ENCODE measurements at regions not wholly inside any gene's neighbourhood (a gene's known extent, or its start where the extent isn't known, plus 50 kb on each side); places are given as distances from the start of the nearest gene placed in this dataset.

DNA sequence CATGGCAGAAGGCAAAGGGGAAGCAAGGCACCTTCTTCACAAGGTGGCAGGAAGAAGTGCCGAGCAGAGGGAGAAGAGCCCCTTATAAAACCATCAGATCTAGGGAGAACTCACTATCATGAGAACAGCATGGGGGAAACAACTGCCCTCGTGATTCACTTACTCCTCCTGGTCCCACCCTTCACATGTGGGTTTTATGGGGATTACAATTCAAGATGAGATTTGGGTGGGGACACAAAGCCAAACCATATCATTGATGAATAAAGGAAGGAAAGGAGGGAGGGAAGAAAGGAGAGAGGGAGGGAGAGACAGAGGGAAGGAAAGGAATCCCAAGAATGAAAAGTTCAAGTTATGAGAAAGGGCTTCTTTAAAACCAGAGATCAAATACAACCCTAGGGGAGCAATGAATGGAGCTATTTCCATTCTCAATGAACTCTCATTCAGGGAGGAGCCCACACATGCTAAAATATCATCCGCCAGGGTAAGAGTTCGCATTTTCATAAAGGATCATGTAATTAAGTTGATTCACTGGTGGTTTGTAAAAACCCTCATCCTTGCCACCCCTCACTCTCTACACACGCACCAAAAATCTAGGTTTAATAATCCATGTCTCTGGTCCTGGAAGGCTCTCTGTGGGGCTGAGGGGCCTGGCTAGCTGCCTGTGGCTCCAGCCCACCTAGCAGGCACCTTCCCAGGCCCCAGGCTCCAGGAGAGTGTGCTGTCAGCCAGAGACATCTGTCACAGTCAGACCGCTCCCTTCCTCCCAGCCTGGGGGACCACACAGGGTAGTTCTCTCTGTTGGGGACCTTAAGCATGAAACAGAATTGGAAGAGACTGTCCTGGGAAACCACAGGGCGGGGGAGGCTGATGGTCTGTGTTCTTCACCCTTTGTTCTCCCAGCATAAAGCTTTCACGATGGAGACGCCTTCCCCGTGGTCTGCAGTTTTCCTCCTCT is 94.0 kb downstream of the CCDC185 start:
- Histone ChIP-seq H3K27ac (ENCODE audit: low read depth, low read length) (no peak overlapping the region), H3K79me2 (ENCODE audit: control insufficient read depth, insufficient read depth, low read length, unreplicated experiment) (no peaks in the 10 kb centered on the region), H3K4me1 (ENCODE audit: control insufficient read depth, insufficient read depth, low read length, unreplicated experiment) (no peaks in the 10 kb centered on the region), H3K36me3 (ENCODE audit: insufficient read depth, low read length) (no peaks in the 10 kb centered on the region), H3K27me3 (ENCODE audit: insufficient read depth, low read length) (peaks cover 67% of the 10 kb centered on the region), H2AFZ (ENCODE audit: low read length, unreplicated experiment) (no peak overlapping the region), H3K4me3 (ENCODE audit: low read depth, low read length) (no peak overlapping the region)

DNA sequence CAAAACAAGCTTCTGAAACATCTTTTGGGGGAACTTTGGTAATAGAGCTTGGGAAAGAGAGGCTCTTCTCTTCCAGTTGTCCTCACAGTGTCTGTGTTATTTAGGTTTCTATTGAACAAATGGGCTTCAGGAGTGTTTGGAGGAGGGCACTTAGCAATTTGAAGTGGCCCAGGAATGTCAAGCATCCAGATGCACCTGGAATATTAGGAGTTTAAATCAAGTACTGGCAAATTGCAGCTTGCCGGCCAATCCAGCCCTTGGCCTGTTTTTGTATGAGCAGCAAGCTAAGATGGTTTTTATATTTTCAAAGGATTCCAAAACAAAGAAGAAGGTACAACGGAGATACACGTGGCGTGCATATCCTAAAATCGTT is 94.7 kb downstream of the CCDC185 start:
- no peaks in the 10 kb centered on the region for H3K4me1 ChIP-seq (ENCODE audit: control insufficient read depth, insufficient read depth, low read length, unreplicated experiment)
- no peak overlapping the region for H2AFZ ChIP-seq (ENCODE audit: low read length, unreplicated experiment)
- peaks cover 60% of the 10 kb centered on the region for H3K27me3 ChIP-seq (ENCODE audit: insufficient read depth, low read length)
- H3K27ac ChIP-seq (ENCODE audit: low read depth, low read length), result no peak overlapping the region
- no peaks in the 10 kb centered on the region for H3K79me2 ChIP-seq (ENCODE audit: control insufficient read depth, insufficient read depth, low read length, unreplicated experiment)
- H3K36me3 ChIP-seq (ENCODE audit: insufficient read depth, low read length), result no peaks in the 10 kb centered on the region
- no peak overlapping the region for H3K4me3 ChIP-seq (ENCODE audit: low read depth, low read length)

DNA sequence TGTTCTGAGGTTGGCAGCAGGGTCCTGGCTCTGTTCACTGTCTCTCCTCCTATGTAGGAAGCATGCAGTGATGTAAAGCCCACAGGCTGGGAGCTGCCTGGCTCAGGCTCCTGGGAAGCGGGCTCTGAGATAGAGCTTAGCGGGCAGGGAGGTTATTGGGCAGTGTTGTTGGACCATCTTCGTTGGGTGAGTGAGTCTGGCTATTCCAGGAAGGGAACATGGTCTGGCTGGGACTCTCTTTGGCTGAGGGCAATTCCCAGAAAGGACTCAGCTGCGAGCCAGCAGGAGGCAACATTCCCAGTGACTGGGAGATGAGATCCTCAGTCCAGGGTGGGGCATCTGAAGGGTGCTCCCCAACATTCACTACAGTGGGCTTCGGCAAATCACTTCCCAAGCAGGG is 96.2 kb downstream of the CCDC185 start:
- no peak overlapping the region for H3K4me3 ChIP-seq (ENCODE audit: low read depth, low read length)
- H3K27ac ChIP-seq (ENCODE audit: low read depth, low read length), result no peak overlapping the region
- H3K36me3 ChIP-seq (ENCODE audit: insufficient read depth, low read length), result no peaks in the 10 kb centered on the region
- H3K4me1 ChIP-seq (ENCODE audit: control insufficient read depth, insufficient read depth, low read length, unreplicated experiment), result no peaks in the 10 kb centered on the region
- H3K79me2 ChIP-seq (ENCODE audit: control insufficient read depth, insufficient read depth, low read length, unreplicated experiment), result no peaks in the 10 kb centered on the region
- peaks cover 48% of the 10 kb centered on the region for H3K27me3 ChIP-seq (ENCODE audit: insufficient read depth, low read length)
- no peak overlapping the region for H2AFZ ChIP-seq (ENCODE audit: low read length, unreplicated experiment)

DNA sequence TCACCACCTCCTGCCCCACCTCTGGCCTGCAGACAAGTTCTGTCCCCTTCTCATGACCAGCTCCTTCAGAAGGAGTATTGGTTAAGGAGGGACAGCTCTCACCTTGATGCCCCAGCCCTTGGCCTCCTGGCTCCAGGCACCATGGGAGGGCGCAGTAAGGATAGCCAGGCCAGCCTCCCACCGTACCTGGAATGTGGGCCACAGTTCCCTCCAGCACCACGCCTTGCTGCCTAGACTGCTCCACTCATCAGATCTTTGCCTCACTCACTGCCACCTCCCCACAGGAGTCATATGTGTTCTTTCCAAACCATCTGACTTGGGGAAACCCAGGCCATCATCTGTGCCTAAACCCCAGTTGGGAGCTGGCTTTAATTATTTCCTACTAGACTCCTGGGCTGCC is 97.0 kb downstream of the CCDC185 start:
- Histone ChIP-seq H3K27ac (ENCODE audit: low read depth, low read length) (no peak overlapping the region), H3K4me3 (ENCODE audit: low read depth, low read length) (no peak overlapping the region), H3K36me3 (ENCODE audit: insufficient read depth, low read length) (no peaks in the 10 kb centered on the region), H2AFZ (ENCODE audit: low read length, unreplicated experiment) (no peak overlapping the region), H3K79me2 (ENCODE audit: control insufficient read depth, insufficient read depth, low read length, unreplicated experiment) (no peaks in the 10 kb centered on the region), H3K27me3 (ENCODE audit: insufficient read depth, low read length) (peaks cover 40% of the 10 kb centered on the region), H3K4me1 (ENCODE audit: control insufficient read depth, insufficient read depth, low read length, unreplicated experiment) (no peaks in the 10 kb centered on the region)
